ENCODE measurements at regions not wholly inside any gene's neighbourhood (a gene's known extent, or its start where the extent isn't known, plus 50 kb on each side); places are given as distances from the start of the nearest gene placed in this dataset.

GRCh38 chr12:111193977-111194702, 174.8 kb downstream of the PHETA1 start:
- H3K27ac ChIP-seq (replicated peaks), result no peak overlapping the region
- no peak overlapping the region for H3K4me3 ChIP-seq (replicated peaks; ENCODE audit: insufficient read depth, low read length)
- TF ChIP-seq CTCF (IDR thresholded peaks at IDR 0.05; ENCODE audit: insufficient read depth, low read length), result no peak
- TF ChIP-seq POLR2AphosphoS5 (IDR thresholded peaks at IDR 0.05; ENCODE audit: low read depth), result no peak
- TF ChIP-seq, protein P1, sequence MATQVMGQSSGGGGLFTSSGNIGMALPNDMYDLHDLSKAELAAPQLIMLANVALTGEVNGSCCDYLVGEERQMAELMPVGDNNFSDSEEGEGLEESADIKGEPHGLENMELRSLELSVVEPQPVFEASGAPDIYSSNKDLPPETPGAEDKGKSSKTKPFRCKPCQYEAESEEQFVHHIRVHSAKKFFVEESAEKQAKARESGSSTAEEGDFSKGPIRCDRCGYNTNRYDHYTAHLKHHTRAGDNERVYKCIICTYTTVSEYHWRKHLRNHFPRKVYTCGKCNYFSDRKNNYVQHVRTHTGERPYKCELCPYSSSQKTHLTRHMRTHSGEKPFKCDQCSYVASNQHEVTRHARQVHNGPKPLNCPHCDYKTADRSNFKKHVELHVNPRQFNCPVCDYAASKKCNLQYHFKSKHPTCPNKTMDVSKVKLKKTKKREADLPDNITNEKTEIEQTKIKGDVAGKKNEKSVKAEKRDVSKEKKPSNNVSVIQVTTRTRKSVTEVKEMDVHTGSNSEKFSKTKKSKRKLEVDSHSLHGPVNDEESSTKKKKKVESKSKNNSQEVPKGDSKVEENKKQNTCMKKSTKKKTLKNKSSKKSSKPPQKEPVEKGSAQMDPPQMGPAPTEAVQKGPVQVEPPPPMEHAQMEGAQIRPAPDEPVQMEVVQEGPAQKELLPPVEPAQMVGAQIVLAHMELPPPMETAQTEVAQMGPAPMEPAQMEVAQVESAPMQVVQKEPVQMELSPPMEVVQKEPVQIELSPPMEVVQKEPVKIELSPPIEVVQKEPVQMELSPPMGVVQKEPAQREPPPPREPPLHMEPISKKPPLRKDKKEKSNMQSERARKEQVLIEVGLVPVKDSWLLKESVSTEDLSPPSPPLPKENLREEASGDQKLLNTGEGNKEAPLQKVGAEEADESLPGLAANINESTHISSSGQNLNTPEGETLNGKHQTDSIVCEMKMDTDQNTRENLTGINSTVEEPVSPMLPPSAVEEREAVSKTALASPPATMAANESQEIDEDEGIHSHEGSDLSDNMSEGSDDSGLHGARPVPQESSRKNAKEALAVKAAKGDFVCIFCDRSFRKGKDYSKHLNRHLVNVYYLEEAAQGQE (IDR thresholded peaks at IDR 0.05; ENCODE audit: insufficient replicate concordance, low read depth), result no peak
- no peak for TF ChIP-seq GABPA (IDR thresholded peaks at IDR 0.05; ENCODE audit: low read depth)
- no peak for TF ChIP-seq SPI1 (IDR thresholded peaks at IDR 0.05; ENCODE audit: borderline replicate concordance, low read depth)
- H3K27me3 ChIP-seq (ENCODE audit: insufficient read depth, poor library complexity, severe bottlenecking), result no peaks in the 10 kb centered on the region
- no peak for DNase-seq (ENCODE audit: low read depth in 1 of 2, low spot score in 1 of 2)

- no peak overlapping the region for H3K4me3 ChIP-seq (replicated peaks; ENCODE audit: insufficient read depth, low read length)
- H3K27me3 ChIP-seq (ENCODE audit: insufficient read depth, poor library complexity, severe bottlenecking), result no peaks in the 10 kb centered on the region
- H3K27ac ChIP-seq (replicated peaks), result no peak overlapping the region
- DNase-seq (ENCODE audit: low read depth in 1 of 2, low spot score in 1 of 2), result no peak
- no peak for TF ChIP-seq GABPA (IDR thresholded peaks at IDR 0.05; ENCODE audit: low read depth)
- TF ChIP-seq SPI1 (IDR thresholded peaks at IDR 0.05; ENCODE audit: borderline replicate concordance, low read depth), result no peak
- TF ChIP-seq, protein P1 (IDR thresholded peaks at IDR 0.05; ENCODE audit: insufficient replicate concordance, low read depth), result no peak
Measured at GRCh38 chr12:111193496-111193895, 175.4 kb downstream of the PHETA1 start.

GRCh38 chr12:111193067-111193466, 175.8 kb downstream of the PHETA1 start:
- TF ChIP-seq GABPA (IDR thresholded peaks at IDR 0.05; ENCODE audit: low read depth), result no peak
- TF ChIP-seq, protein P1 (IDR thresholded peaks at IDR 0.05; ENCODE audit: insufficient replicate concordance, low read depth), result no peak
- no peak for TF ChIP-seq SPI1 (IDR thresholded peaks at IDR 0.05; ENCODE audit: borderline replicate concordance, low read depth)
- no peak for TF ChIP-seq POLR2AphosphoS5 (IDR thresholded peaks at IDR 0.05; ENCODE audit: low read depth)
- no peak for TF ChIP-seq CTCF (IDR thresholded peaks at IDR 0.05; ENCODE audit: insufficient read depth, low read length)
- DNase-seq (ENCODE audit: low read depth in 1 of 2, low spot score in 1 of 2), result no peak
- Histone ChIP-seq H3K27ac (replicated peaks) (no peak overlapping the region), H3K27me3 (ENCODE audit: insufficient read depth, poor library complexity, severe bottlenecking) (no peaks in the 10 kb centered on the region), H3K4me3 (replicated peaks; ENCODE audit: insufficient read depth, low read length) (no peak overlapping the region)

All from HL-60 (cell line).